DOHH2 (cell line): ENCODE measurements at regions not wholly inside any gene's neighbourhood (a gene's known extent, or its start where the extent isn't known, plus 50 kb on each side); places are given as distances from the start of the nearest gene placed in this dataset.

Experiments
- H3F3A ChIP-seq: fragments of 200-600 bp; sonication (generic), shearing (Covaris generic); 2 replicates; pipeline ENCODE4 v1.6.0; 2016; ENCODE audit warnings: antibody characterized with exemption, mild to moderate bottlenecking; ENCODE audit not compliant: control insufficient read depth, insufficient read depth
- H3K27ac ChIP-seq: fragments of 200-600 bp; sonication (generic); 2 replicates; pipeline ENCODE4 v1.5.1; 2014; ENCODE audit warnings: low read depth, mild to moderate bottlenecking, low read length, moderate library complexity
- H3K27me3 ChIP-seq: fragments of 200-600 bp; sonication (generic); 2 replicates; pipeline ENCODE4 v1.6.1; 2014; ENCODE audit warnings: mild to moderate bottlenecking, low read length, mixed read lengths; ENCODE audit not compliant: control insufficient read depth
- H3K36me3 ChIP-seq: fragments of 200-600 bp; sonication (generic); 2 replicates; pipeline ENCODE4 v1.6.1; 2014; ENCODE audit warnings: mild to moderate bottlenecking, low read length, moderate library complexity, mixed read lengths; ENCODE audit not compliant: control insufficient read depth
- H3K4me1 ChIP-seq: fragments of 200-600 bp; sonication (generic); 2 replicates; pipeline ENCODE4 v1.6.1; 2014; ENCODE audit warnings: mild to moderate bottlenecking, low read length, mixed read lengths; ENCODE audit not compliant: control insufficient read depth
- H3K4me2 ChIP-seq: fragments of 200-600 bp; sonication (generic); 2 replicates; pipeline ENCODE4 v1.6.0; 2014; ENCODE audit warnings: mild to moderate bottlenecking, low read length, moderate library complexity
- H3K4me3 ChIP-seq: fragments of 200-600 bp; sonication (generic); 2 replicates; pipeline ENCODE4 v1.5.1; 2014; ENCODE audit warnings: mild to moderate bottlenecking, low read length, mixed read lengths
- H3K79me2 ChIP-seq: fragments of 200-600 bp; sonication (generic); 2 replicates; pipeline ENCODE4 v1.6.1; 2014; ENCODE audit warnings: mild to moderate bottlenecking, low read length, mixed read lengths; ENCODE audit not compliant: control insufficient read depth
- H3K9me2 ChIP-seq: fragments of 200-600 bp; sonication (generic); replicated peaks from 2 replicates; pipeline ENCODE4 v1.6.1; 2014; ENCODE audit warnings: mild to moderate bottlenecking, low read length, mixed read lengths; ENCODE audit not compliant: control insufficient read depth
- H3K9me3 ChIP-seq: fragments of 200-600 bp; sonication (generic); 2 replicates; pipeline ENCODE4 v1.6.1; 2014; ENCODE audit warnings: antibody characterized with exemption, low read length, mixed read lengths; ENCODE audit not compliant: control insufficient read depth, insufficient read depth
- H4K20me1 ChIP-seq: fragments of 200-600 bp; sonication (generic); 2 replicates; pipeline ENCODE4 v1.6.0; 2014; ENCODE audit warnings: low read depth, mild to moderate bottlenecking, antibody characterized with exemption, low read length, moderate library complexity; ENCODE audit not compliant: control insufficient read depth, insufficient read depth
- CTCF ChIP-seq: fragments of 200-600 bp; sonication (generic); IDR thresholded peaks from one replicate; pipeline ENCODE4 v1.5.1; 2014; ENCODE audit warnings: antibody characterized with exemption, mild to moderate bottlenecking, low read depth, low read length; ENCODE audit not compliant: poor library complexity, severe bottlenecking
- EZH2phosphoT487 ChIP-seq: fragments of 200-600 bp; sonication (generic); IDR thresholded peaks from 2 replicates; pipeline ENCODE4 v1.6.1; 2017; ENCODE audit warnings: borderline replicate concordance, mild to moderate bottlenecking, antibody characterized with exemption, low read length, moderate library complexity, mixed read lengths

DNA sequence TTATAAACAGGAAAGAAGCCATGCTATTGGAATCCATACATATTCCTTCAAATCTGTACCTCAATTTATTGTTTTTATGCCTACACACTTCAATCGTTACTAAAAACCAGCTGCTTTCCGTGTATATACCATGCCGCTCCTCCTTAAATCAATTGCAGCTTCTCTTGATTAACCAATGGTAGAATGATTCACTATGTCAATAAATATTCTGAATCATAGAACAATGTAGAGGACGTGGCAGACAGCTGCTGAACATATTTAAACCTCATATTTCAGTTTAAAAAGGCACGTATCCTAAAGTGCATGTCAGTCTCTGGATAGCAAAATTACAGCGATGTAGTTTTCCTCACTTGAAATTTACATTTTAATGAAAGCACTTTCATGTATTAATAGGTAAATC is 100.4 kb downstream of the MRPL39 start:
- H3K4me2 ChIP-seq: no peak overlapping the region
- H3K79me2 ChIP-seq: no peaks in the 10 kb centered on the region
- no peaks in the 10 kb centered on the region for H3K27me3 ChIP-seq
- H3F3A ChIP-seq: no peaks in the 10 kb centered on the region
- no peak overlapping the region for H3K27ac ChIP-seq
- H4K20me1 ChIP-seq: no peaks in the 10 kb centered on the region
- no peaks in the 10 kb centered on the region for H3K9me2 ChIP-seq
- TF ChIP-seq EZH2phosphoT487 (no peak), CTCF (no peak)
- H3K36me3 ChIP-seq: no peaks in the 10 kb centered on the region
- no peaks in the 10 kb centered on the region for H3K9me3 ChIP-seq
- H3K4me1 ChIP-seq: peaks cover 8% of the 10 kb centered on the region
- H3K4me3 ChIP-seq: no peak overlapping the region

DNA sequence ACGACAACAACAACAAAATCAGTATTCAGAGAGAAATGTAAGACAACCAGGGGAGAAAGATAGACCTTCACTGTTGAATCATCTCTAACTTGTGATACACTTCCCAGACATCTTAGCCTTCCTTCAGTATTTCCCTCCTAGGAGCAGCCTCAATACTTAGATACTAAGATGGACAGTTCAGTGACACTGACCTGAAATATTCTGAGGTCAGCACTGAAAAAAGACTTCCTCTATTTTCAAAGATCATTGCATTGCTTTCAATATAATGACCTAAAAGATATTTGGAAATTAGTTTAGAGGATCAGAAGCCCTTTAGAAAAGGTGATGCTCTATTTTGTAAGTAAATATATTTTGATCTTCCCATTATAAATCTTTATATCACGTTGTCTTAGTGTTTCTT is 101.0 kb downstream of the MRPL39 start:
- no peak overlapping the region for H3K4me2 ChIP-seq
- H3K36me3 ChIP-seq: no peaks in the 10 kb centered on the region
- H3F3A ChIP-seq: no peaks in the 10 kb centered on the region
- H3K27me3 ChIP-seq: no peaks in the 10 kb centered on the region
- H3K4me3 ChIP-seq: no peak overlapping the region
- TF ChIP-seq CTCF (no peak), EZH2phosphoT487 (no peak)
- H3K4me1 ChIP-seq: peaks cover 14% of the 10 kb centered on the region
- peaks cover 3% of the 10 kb centered on the region; the same call in 1 of the 2 replicates for H3K9me3 ChIP-seq
- H4K20me1 ChIP-seq: no peaks in the 10 kb centered on the region
- no peaks in the 10 kb centered on the region for H3K9me2 ChIP-seq
- H3K27ac ChIP-seq: no peak overlapping the region
- no peaks in the 10 kb centered on the region for H3K79me2 ChIP-seq

DNA sequence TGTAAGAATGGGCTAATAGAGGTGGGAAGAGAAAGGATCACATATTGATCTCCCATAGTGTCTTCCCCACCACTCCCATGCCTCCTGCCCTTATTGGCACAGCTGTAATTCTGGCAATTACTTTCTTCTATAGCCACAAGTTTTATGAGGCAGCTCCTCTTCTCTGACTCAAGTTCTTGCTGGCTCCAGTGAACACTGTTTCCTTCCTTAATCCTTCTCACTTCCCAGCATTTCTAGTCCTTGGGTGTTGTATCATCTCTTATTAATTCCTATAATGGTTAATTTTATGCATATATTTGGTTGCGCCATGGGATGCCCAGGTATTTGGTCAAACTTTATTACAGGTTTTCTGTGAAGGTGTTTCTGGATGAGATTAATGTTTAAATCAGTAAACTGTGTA is 103.3 kb downstream of the MRPL39 start:
- no peak overlapping the region for H3K27ac ChIP-seq
- no peaks in the 10 kb centered on the region for H3K79me2 ChIP-seq
- no peaks in the 10 kb centered on the region for H3F3A ChIP-seq
- no peaks in the 10 kb centered on the region for H4K20me1 ChIP-seq
- TF ChIP-seq EZH2phosphoT487 (no peak), CTCF (no peak)
- H3K4me3 ChIP-seq: no peak overlapping the region
- peaks cover 12% of the 10 kb centered on the region for H3K4me1 ChIP-seq
- no peak overlapping the region for H3K4me2 ChIP-seq
- no peaks in the 10 kb centered on the region for H3K27me3 ChIP-seq
- no peaks in the 10 kb centered on the region for H3K9me2 ChIP-seq
- H3K36me3 ChIP-seq: no peaks in the 10 kb centered on the region
- H3K9me3 ChIP-seq: peaks cover 8% of the 10 kb centered on the region
